H9 (cell line): ENCODE measurements at regions not wholly inside any gene's neighbourhood (a gene's known extent, or its start where the extent isn't known, plus 50 kb on each side); places are given as distances from the start of the nearest gene placed in this dataset.

Source experiments
- DNase-seq: peaks from one replicate; pipeline ENCODE4 v3.0.0-alpha.2; 2017
- H2AFZ ChIP-seq: one replicate; pipeline ENCODE4 v1.6.1; 2013; ENCODE audit warnings: mild to moderate bottlenecking, low read length, control low read depth, moderate library complexity
- H2AK5ac ChIP-seq: 2 replicates; pipeline ENCODE4 v1.6.1; 2013; ENCODE audit warnings: low read length, control low read depth, mixed read lengths; ENCODE audit not compliant: insufficient read length
- H2BK120ac ChIP-seq: one replicate; pipeline ENCODE4 v1.6.1; 2013; ENCODE audit warnings: low read depth, mild to moderate bottlenecking, low read length, control low read depth, inconsistent platforms; ENCODE audit not compliant: poor library complexity, severe bottlenecking
- H2BK12ac ChIP-seq: 2 replicates; pipeline ENCODE4 v1.6.1; 2013; ENCODE audit warnings: low read length, control low read depth, mixed read lengths, low read depth; ENCODE audit not compliant: insufficient read length
- H2BK15ac ChIP-seq: 2 replicates; pipeline ENCODE4 v1.6.1; 2013; ENCODE audit warnings: low read depth, low read length, control low read depth
- H2BK20ac ChIP-seq: one replicate; pipeline ENCODE4 v1.6.1; 2013; ENCODE audit warnings: low read depth, mild to moderate bottlenecking, low read length, control low read depth, inconsistent platforms; ENCODE audit not compliant: poor library complexity, severe bottlenecking
- H2BK5ac ChIP-seq: 2 replicates; pipeline ENCODE4 v1.6.1; 2013; ENCODE audit warnings: low read length, control low read depth, mixed read lengths; ENCODE audit not compliant: insufficient read length
- H3K14ac ChIP-seq: 2 replicates; pipeline ENCODE4 v1.6.1; 2013; ENCODE audit warnings: low read length, control low read depth; ENCODE audit not compliant: insufficient read depth
- H3K18ac ChIP-seq: 2 replicates; pipeline ENCODE4 v1.6.1; 2013; ENCODE audit warnings: low read depth, mild to moderate bottlenecking, mixed read lengths, low read length, control low read depth; ENCODE audit not compliant: insufficient read length
- H3K23ac ChIP-seq: 2 replicates; pipeline ENCODE4 v1.6.1; 2013; ENCODE audit warnings: low read length, control low read depth, mixed read lengths, low read depth; ENCODE audit not compliant: insufficient read length
- H3K23me2 ChIP-seq: 2 replicates; pipeline ENCODE4 v1.6.1; 2013; ENCODE audit warnings: low read depth, mild to moderate bottlenecking, mixed read lengths, low read length, control low read depth; ENCODE audit not compliant: insufficient read length, poor library complexity, severe bottlenecking
- H3K27ac ChIP-seq: 2 replicates; pipeline ENCODE4 v1.5.1; 2013; ENCODE audit warnings: low read length, control low read depth, mixed read lengths, low read depth; ENCODE audit not compliant: insufficient read length
- H3K27me3 ChIP-seq: 2 replicates; pipeline ENCODE4 v1.6.1; 2013; ENCODE audit warnings: low read length, control low read depth, inconsistent platforms; ENCODE audit not compliant: insufficient read depth
- H3K4ac ChIP-seq: 2 replicates; pipeline ENCODE4 v1.6.1; 2013; ENCODE audit warnings: low read depth, mild to moderate bottlenecking, control low read depth, inconsistent platforms, low read length, moderate library complexity
- H3K4me1 ChIP-seq: 2 replicates; pipeline ENCODE4 v1.6.1; 2013; ENCODE audit warnings: low read length, control low read depth, inconsistent platforms; ENCODE audit not compliant: insufficient read depth
- H3K4me2 ChIP-seq: 2 replicates; pipeline ENCODE4 v1.6.1; 2013; ENCODE audit warnings: low read length, control low read depth, mixed read lengths; ENCODE audit not compliant: insufficient read length, insufficient read depth
- H3K56ac ChIP-seq: 2 replicates; pipeline ENCODE4 v1.6.1; 2013; ENCODE audit warnings: low read depth, mild to moderate bottlenecking, mixed read lengths, low read length, control low read depth; ENCODE audit not compliant: insufficient read length
- H3K79me1 ChIP-seq: 2 replicates; pipeline ENCODE4 v1.6.1; 2013; ENCODE audit warnings: low read depth, mild to moderate bottlenecking, moderate library complexity, low read length, control low read depth, inconsistent platforms; ENCODE audit not compliant: insufficient read depth, poor library complexity, severe bottlenecking
- H3K79me2 ChIP-seq: 2 replicates; pipeline ENCODE4 v1.6.1; 2013; ENCODE audit warnings: low read length, control low read depth, inconsistent platforms; ENCODE audit not compliant: insufficient read depth
- H3K9ac ChIP-seq: 2 replicates; pipeline ENCODE4 v1.6.1; 2013; ENCODE audit warnings: low read length, control low read depth, mixed read lengths; ENCODE audit not compliant: insufficient read length; ENCODE audit errors: extremely low read depth
- H3K9me3 ChIP-seq: one replicate; pipeline ENCODE4 v1.6.1; 2013; ENCODE audit warnings: low read depth, low read length, inconsistent platforms; ENCODE audit not compliant: control insufficient read depth
- H3T11ph ChIP-seq: one replicate; pipeline ENCODE4 v1.6.1; 2013; ENCODE audit warnings: mild to moderate bottlenecking, low read length, control low read depth, inconsistent platforms
- H4K20me1 ChIP-seq: one replicate; pipeline ENCODE4 v1.6.1; 2013; ENCODE audit not compliant: control insufficient read depth, insufficient read length, insufficient read depth
- H4K5ac ChIP-seq: 2 replicates; pipeline ENCODE4 v1.6.1; 2013; ENCODE audit warnings: low read depth, mild to moderate bottlenecking, mixed read lengths, low read length, control low read depth; ENCODE audit not compliant: insufficient read length
- H4K8ac ChIP-seq: replicated peaks from 2 replicates; pipeline ENCODE4 v1.6.1; 2013; ENCODE audit warnings: low read length, control low read depth, mixed read lengths, low read depth; ENCODE audit not compliant: insufficient read length
- H4K91ac ChIP-seq: 2 replicates; pipeline ENCODE4 v1.6.1; 2013; ENCODE audit warnings: low read depth, mild to moderate bottlenecking, moderate library complexity, mixed read lengths, low read length, control low read depth; ENCODE audit not compliant: insufficient read length
- H3K27ac Mint-ChIP-seq, 3 experiments: 2 replicates in 2 of 3; 3 replicates in 1 of 3; pipeline ENCODE4 v1.8.0; 2020 to 2021; ENCODE audit warnings: mixed read lengths in 3 of 3, mild to moderate bottlenecking in 1 of 3, moderate library complexity in 1 of 3
- H3K27me3 Mint-ChIP-seq: 2 replicates; pipeline ENCODE4 v1.8.0; 2021; ENCODE audit warnings: low read depth, mild to moderate bottlenecking, moderate library complexity, mixed read lengths
- H3K36me3 Mint-ChIP-seq, 3 experiments: 2 replicates in 2 of 3; 3 replicates in 1 of 3; pipeline ENCODE4 v1.8.0; 2020 to 2021; ENCODE audit warnings: low read depth in 3 of 3, mixed read lengths in 3 of 3; ENCODE audit not compliant: insufficient read depth in 1 of 3
- H3K4me1 Mint-ChIP-seq, 2 experiments: 2 replicates each; pipeline ENCODE4 v1.8.0; 2020; ENCODE audit warnings: mixed read lengths in 2 of 2
- H3K4me3 Mint-ChIP-seq, 2 experiments: 2 replicates in 1 of 2; 3 replicates in 1 of 2; pipeline ENCODE4 v1.8.0; 2020 to 2021; ENCODE audit warnings: mild to moderate bottlenecking in 2 of 2, mixed read lengths in 2 of 2, moderate library complexity in 1 of 2
- H3K9me3 Mint-ChIP-seq, 2 experiments: 2 replicates in 1 of 2; 3 replicates in 1 of 2; pipeline ENCODE4 v1.8.0; 2020; ENCODE audit warnings: mild to moderate bottlenecking in 2 of 2, mixed read lengths in 2 of 2, moderate library complexity in 1 of 2
- CTCF ChIP-seq: fragments of 200-600 bp; sonication (generic); conservative IDR thresholded peaks from 3 replicates; pipeline ENCODE4 v1.8.0; 2021; ENCODE audit warnings: antibody characterized with exemption, mild to moderate bottlenecking
- WGBS: extraction: QIAGEN DNeasy Blood & Tissue Kit; methylation state at CpG from one replicate; pipeline ENCODE4 v1.1.7; 2013; ENCODE audit warnings: missing lambda C conversion rate, low lambda C conversion rate, mixed read lengths; ENCODE audit not compliant: insufficient read length; ENCODE audit errors: extremely low coverage; 5-methylcytosine and 5-hydroxymethylcytosine counted together

GRCh38 chr6:156507656-156508055 lies 269.5 kb upstream of the ARID1B start:
- H2BK120ac ChIP-seq: no peak overlapping the region
- H2AFZ ChIP-seq: no peak overlapping the region
- Mint-ChIP-seq H3K36me3 (no peaks in the 10 kb centered on the region; a peak in 1 of 7 replicates), H3K27ac (no peak overlapping the region), H3K27me3 (no peaks in the 10 kb centered on the region; the same call in 1 of the 2 replicates), H3K9me3 (no peaks in the 10 kb centered on the region; a peak in 1 of 5 replicates), H3K4me1 (peaks cover 9 to 19% of the 10 kb centered on the region in 2 experiments), H3K4me3 (no peak overlapping the region)
- DNase-seq: no peak
- no peak overlapping the region for H3K23ac ChIP-seq
- TF ChIP-seq CTCF: no peak
- H3K79me2 ChIP-seq: no peaks in the 10 kb centered on the region
- no peak overlapping the region for H2BK5ac ChIP-seq
- H4K91ac ChIP-seq: no peak overlapping the region
- H2AK5ac ChIP-seq: no peak overlapping the region
- H4K5ac ChIP-seq: no peak overlapping the region
- no peak overlapping the region for H3T11ph ChIP-seq
- H3K56ac ChIP-seq: no peak overlapping the region
- no peak overlapping the region for H3K14ac ChIP-seq
- WGBS: no CpG with 5 or more reads among the region's 15 CpGs
- no peak overlapping the region for H3K18ac ChIP-seq
- no peak overlapping the region for H3K27ac ChIP-seq
- H4K20me1 ChIP-seq: no peaks in the 10 kb centered on the region
- H3K4me2 ChIP-seq: no peak overlapping the region
- no peak overlapping the region for H2BK12ac ChIP-seq
- H3K79me1 ChIP-seq: no peaks in the 10 kb centered on the region
- no peak overlapping the region for H3K4ac ChIP-seq
- H3K4me1 ChIP-seq: no peaks in the 10 kb centered on the region
- no peak overlapping the region for H3K9ac ChIP-seq
- no peaks in the 10 kb centered on the region for H3K9me3 ChIP-seq
- no peak overlapping the region for H2BK15ac ChIP-seq
- no peaks in the 10 kb centered on the region for H3K23me2 ChIP-seq
- no peaks in the 10 kb centered on the region for H3K27me3 ChIP-seq
- H4K8ac ChIP-seq: no peak overlapping the region
- H2BK20ac ChIP-seq: no peak overlapping the region
